SK-N-SH (cell line): ENCODE measurements at regions not wholly inside any gene's neighbourhood (a gene's known extent, or its start where the extent isn't known, plus 50 kb on each side); places are given as distances from the start of the nearest gene placed in this dataset.

ENCODE experiments used
- CTCF ChIA-PET: fragments of 300-600, 350-600 bp; formaldehyde crosslinking; extraction: SDS; loops from one replicate; lab custom pipeline; 2021; lab: Yijun Ruan, JAX
- POLR2A ChIA-PET: fragments of 350-600 bp; sonication (Branson Sonifier 250); formaldehyde crosslinking; extraction: SDS; loops from one replicate; lab custom pipeline; 2020; ENCODE audit warnings: antibody characterized with exemption, inconsistent platforms; lab: Yijun Ruan, JAX
- DNase-seq: peaks from one replicate; pipeline ENCODE4 v3.0.0; 2012
- H2AFZ ChIP-seq: fragments of 200-600 bp; sonication (generic); 2 replicates; pipeline ENCODE4 v1.8.1; 2016; ENCODE audit warnings: antibody characterized with exemption, mild to moderate bottlenecking, low read depth
- H3F3A ChIP-seq: fragments of 200-600 bp; sonication (generic); replicated peaks from 2 replicates; pipeline ENCODE3; 2016; ENCODE audit warnings: antibody characterized with exemption, mild to moderate bottlenecking; ENCODE audit not compliant: insufficient read depth
- H3K27ac ChIP-seq, 2 experiments: fragments of 200-500 bp in 1 of 2; fragments of 200-600 bp in 1 of 2; sonication (Bioruptor generic) in 1 of 2; sonication (generic), shearing (Covaris generic) in 1 of 2; 2 replicates each; pipeline versions ENCODE4 v1.5.1 to v1.6.1; 2014 to 2016; ENCODE audit warnings: low read depth in 2 of 2, inconsistent platforms in 1 of 2, low read length in 1 of 2, mild to moderate bottlenecking in 1 of 2, mixed read lengths in 1 of 2
- H3K27me3 ChIP-seq: fragments of 200-600 bp; sonication (generic), shearing (Covaris generic); 2 replicates; pipeline ENCODE4 v1.6.1; 2016; ENCODE audit warnings: mixed run types; ENCODE audit not compliant: insufficient read depth
- H3K36me3 ChIP-seq, 2 experiments: fragments of 200-500 bp in 1 of 2; fragments of 200-600 bp in 1 of 2; sonication (Bioruptor generic) in 1 of 2; sonication (generic) in 1 of 2; replicated peaks in 1 of 2; 2 replicates each; pipeline versions ENCODE3 to v1.5.1; 2014 to 2016; ENCODE audit warnings: low read length in 1 of 2, mild to moderate bottlenecking in 1 of 2; ENCODE audit not compliant: insufficient read depth in 2 of 2, control insufficient read depth in 1 of 2
- H3K4me1 ChIP-seq, 2 experiments: fragments of 200-500 bp in 1 of 2; fragments of 200-600 bp in 1 of 2; sonication (Bioruptor generic) in 1 of 2; sonication (generic), shearing (Covaris generic) in 1 of 2; 2 replicates each; pipeline versions ENCODE4 v1.5.1 to v1.6.1; 2014 to 2016; ENCODE audit warnings: low read depth in 1 of 2, low read length in 1 of 2, mixed run types in 1 of 2; ENCODE audit not compliant: insufficient read depth in 2 of 2, control insufficient read depth in 1 of 2
- H3K4me2 ChIP-seq: fragments of 200-600 bp; sonication (generic), shearing (Covaris generic); 2 replicates; pipeline ENCODE4 v1.6.1; 2017; ENCODE audit warnings: mixed run types
- H3K4me3 ChIP-seq, 2 experiments: fragments of 200-500 bp in 1 of 2; fragments of 200-600 bp in 1 of 2; sonication (Bioruptor generic) in 1 of 2; sonication (generic), shearing (Covaris generic) in 1 of 2; 2 replicates each; pipeline versions ENCODE4 v1.5.1 to v1.8.1; 2014 to 2016; ENCODE audit warnings: low read depth in 2 of 2, inconsistent platforms in 1 of 2, low read length in 1 of 2, mild to moderate bottlenecking in 1 of 2, mixed read lengths in 1 of 2, moderate library complexity in 1 of 2
- H3K79me2 ChIP-seq: fragments of 200-600 bp; sonication (generic); 2 replicates; pipeline ENCODE4 v1.8.1; 2017; ENCODE audit warnings: mild to moderate bottlenecking; ENCODE audit not compliant: insufficient read depth
- H3K9ac ChIP-seq: fragments of 200-600 bp; sonication (generic); 2 replicates; pipeline ENCODE4 v1.6.1; 2017; ENCODE audit warnings: mixed run types
- H3K9me2 ChIP-seq: fragments of 200-600 bp; sonication (generic); 2 replicates; pipeline ENCODE4 v1.6.1; 2017; ENCODE audit warnings: mixed run types
- H3K9me3 ChIP-seq: fragments of 200-600 bp; sonication (generic); 2 replicates; pipeline ENCODE4 v1.6.1; 2017; ENCODE audit warnings: mixed run types, mild to moderate bottlenecking, moderate library complexity
- H4K20me1 ChIP-seq: fragments of 200-600 bp; sonication (generic); 2 replicates; pipeline ENCODE4 v1.6.1; 2017; ENCODE audit warnings: mild to moderate bottlenecking, mixed run types; ENCODE audit not compliant: insufficient read depth
- CTCF ChIP-seq: fragments of 200-600 bp; sonication (generic); IDR thresholded peaks from 2 replicates; pipeline ENCODE4 v1.6.1; 2017; ENCODE audit warnings: antibody characterized with exemption, mild to moderate bottlenecking, moderate library complexity
- ELF1 ChIP-seq: IDR thresholded peaks from 2 replicates; pipeline ENCODE4 v1.4.0; 2012
- FOXJ3 ChIP-seq: sonication (generic); formaldehyde crosslinking; IDR thresholded peaks from 2 replicates; pipeline ENCODE4 v1.5.1; 2020; ENCODE audit warnings: mild to moderate bottlenecking, missing genetic modification reagents
- FOXM1 ChIP-seq: IDR thresholded peaks from 2 replicates; pipeline ENCODE4 v1.4.0; 2012; ENCODE audit warnings: low read depth, mild to moderate bottlenecking
- GABPA ChIP-seq: IDR thresholded peaks from 2 replicates; pipeline ENCODE4 v1.4.0; 2012; ENCODE audit warnings: low read depth, mild to moderate bottlenecking
- GATA2 ChIP-seq: sonication (generic); formaldehyde crosslinking; IDR thresholded peaks from 2 replicates; pipeline ENCODE4 v1.5.0; 2020; ENCODE audit warnings: mild to moderate bottlenecking, missing genetic modification reagents
- IRF3 ChIP-seq: fragments of 150-350 bp; IDR thresholded peaks from 2 replicates; pipeline ENCODE4 v1.6.1; 2016; ENCODE audit warnings: mild to moderate bottlenecking, low read depth, low read length
- JUND ChIP-seq: IDR thresholded peaks from 2 replicates; pipeline ENCODE4 v1.4.0; 2012
- MAX ChIP-seq: IDR thresholded peaks from 2 replicates; pipeline ENCODE4 v1.4.0; 2012; ENCODE audit warnings: low read depth
- MXI1 ChIP-seq: IDR thresholded peaks from 2 replicates; pipeline ENCODE4 v1.6.1; 2012; ENCODE audit warnings: mild to moderate bottlenecking, low read depth, low read length, improper control_type of control experiment
- NFIC ChIP-seq: IDR thresholded peaks from 2 replicates; pipeline ENCODE4 v1.4.0; 2012; ENCODE audit warnings: borderline replicate concordance
- NRF1 ChIP-seq: IDR thresholded peaks from 2 replicates; pipeline ENCODE4 v1.6.1; 2012; ENCODE audit warnings: low read depth, mild to moderate bottlenecking, low read length
- POLR2AphosphoS5 ChIP-seq: IDR thresholded peaks from 2 replicates; pipeline ENCODE4 v1.6.1; 2012; ENCODE audit warnings: low read depth, low read length
- RAD21 ChIP-seq: IDR thresholded peaks from 2 replicates; pipeline ENCODE4 v1.6.1; 2012; ENCODE audit warnings: mild to moderate bottlenecking, low read length
- RXRA ChIP-seq: IDR thresholded peaks from 2 replicates; pipeline ENCODE4 v1.4.0; 2012; ENCODE audit warnings: low read depth, mild to moderate bottlenecking, borderline replicate concordance
- TEAD4 ChIP-seq: IDR thresholded peaks from 2 replicates; pipeline ENCODE4 v1.4.0; 2012; ENCODE audit warnings: mild to moderate bottlenecking, borderline replicate concordance; ENCODE audit not compliant: insufficient read depth
- USF1 ChIP-seq: IDR thresholded peaks from 2 replicates; pipeline ENCODE4 v1.4.0; 2012; ENCODE audit warnings: low read depth, borderline replicate concordance
- USF2 ChIP-seq: fragments of 150-350 bp; IDR thresholded peaks from 2 replicates; pipeline ENCODE4 v1.6.1; 2017; ENCODE audit warnings: antibody characterized with exemption, low read length, low read depth, borderline replicate concordance
- YY1 ChIP-seq: IDR thresholded peaks from 2 replicates; pipeline ENCODE4 v1.4.0; 2012; ENCODE audit warnings: low read depth, mild to moderate bottlenecking
- WGBS: methylation state at CpG from one replicate; pipeline ENCODE4 v1.1.6; 2017; ENCODE audit warnings: low lambda C conversion rate; 5-methylcytosine and 5-hydroxymethylcytosine counted together

GRCh38 chrX:25503826-25504225 is 488.1 kb upstream of the ARX start:
- Histone ChIP-seq H3K4me3 (no peak overlapping the region), H4K20me1 (no peaks in the 10 kb centered on the region), H3K79me2 (no peaks in the 10 kb centered on the region), H3F3A (no peaks in the 10 kb centered on the region), H3K9me2 (no peaks in the 10 kb centered on the region), H2AFZ (no peak overlapping the region), H3K27ac (no peak overlapping the region), H3K4me2 (no peak overlapping the region), H3K9me3 (no peaks in the 10 kb centered on the region), H3K36me3 (no peaks in the 10 kb centered on the region), H3K9ac (no peak overlapping the region), H3K27me3 (no peaks in the 10 kb centered on the region), H3K4me1 (no peaks in the 10 kb centered on the region)
- CTCF ChIA-PET: no interaction called here
- POLR2A ChIA-PET: no interaction called here
- TF ChIP-seq FOXJ3 (CRISPR knock-in tag): no peak
- no peak for TF ChIP-seq JUND
- TF ChIP-seq NFIC: no peak
- TF ChIP-seq FOXM1: no peak
- no peak for TF ChIP-seq USF2
- no peak for TF ChIP-seq ELF1
- TF ChIP-seq MXI1: no peak
- TF ChIP-seq NRF1: no peak
- no peak for TF ChIP-seq YY1
- 3% methylated on average over 3 of the region's 3 CpGs for WGBS
- no peak for DNase-seq

GRCh38 chrX:25507801-25508200 is 492.0 kb upstream of the ARX start:
- no peak overlapping the region for H3K4me3 ChIP-seq
- H3K4me2 ChIP-seq: no peak overlapping the region
- no peak overlapping the region for H2AFZ ChIP-seq
- H4K20me1 ChIP-seq: no peaks in the 10 kb centered on the region
- H3K9ac ChIP-seq: no peak overlapping the region
- H3K27me3 ChIP-seq: no peaks in the 10 kb centered on the region
- H3K36me3 ChIP-seq: no peaks in the 10 kb centered on the region
- H3K9me3 ChIP-seq: no peaks in the 10 kb centered on the region
- no peak for TF ChIP-seq FOXM1
- no peak for TF ChIP-seq TEAD4
- no peak for TF ChIP-seq RAD21
- no peak for TF ChIP-seq MAX
- TF ChIP-seq MXI1: no peak
- no peak for TF ChIP-seq ELF1
- no peak for TF ChIP-seq USF1
- TF ChIP-seq GABPA: no peak
- TF ChIP-seq CTCF: no peak
- TF ChIP-seq IRF3: no peak
- TF ChIP-seq GATA2 (CRISPR knock-in tag): no peak
- no peak for TF ChIP-seq POLR2AphosphoS5
- no peak for TF ChIP-seq RXRA
- no peak for TF ChIP-seq YY1
- ChIA-PET CTCF (interaction anchor here (1.0 kb wide), 1 partner anchor 17 kb away, joined by 3 read pairs; no protein-coding TSS in a partner anchor), POLR2A (no interaction called here)
- H3F3A ChIP-seq: no peaks in the 10 kb centered on the region
- H3K4me1 ChIP-seq: no peaks in the 10 kb centered on the region
- H3K27ac ChIP-seq: no peak overlapping the region
- H3K79me2 ChIP-seq: no peaks in the 10 kb centered on the region
- H3K9me2 ChIP-seq: no peaks in the 10 kb centered on the region
- no peak for DNase-seq
- 9% methylated on average over 2 of the region's 2 CpGs for WGBS
